ENCODE measurements at regions not wholly inside any gene's neighbourhood (a gene's known extent, or its start where the extent isn't known, plus 50 kb on each side); places are given as distances from the start of the nearest gene placed in this dataset.

- H3K9me1 ChIP-seq (replicated peaks; ENCODE audit: control insufficient read depth, extremely low read depth, insufficient read depth, low read length): no peaks in the 10 kb centered on the region
- ChIA-PET POLR2A (no interaction called here), CTCF (no interaction called here)
- dilution Hi-C loops (cut with MboI; ENCODE audit: extremely low pct_ligation_motif_present, low sequenced_read_pairs): no loop called here
- H2AFZ ChIP-seq (ENCODE audit: low read depth, low read length): no peak overlapping the region
- no peak overlapping the region for H3K4me2 ChIP-seq (ENCODE audit: insufficient read depth, low read length)
- no peaks in the 10 kb centered on the region for H3K4me1 ChIP-seq (ENCODE audit: control insufficient read depth, extremely low read depth, insufficient read depth, low read length)
- H3K9me3 ChIP-seq (replicated peaks; ENCODE audit: control insufficient read depth, insufficient read depth, low read length): no peaks in the 10 kb centered on the region
- BruUV-seq (replicated peaks): no TSS peak
- no peaks in the 10 kb centered on the region for H3K27me3 ChIP-seq (ENCODE audit: control insufficient read depth in 2 of 2, insufficient read depth in 2 of 2, low read length in 2 of 2)
- H3K9ac ChIP-seq (replicated peaks; ENCODE audit: extremely low read depth, insufficient read depth, low read length): no peak overlapping the region
- H4K20me1 ChIP-seq (replicated peaks; ENCODE audit: control insufficient read depth, extremely low read depth, insufficient read depth, low read length): no peaks in the 10 kb centered on the region
- H3K27ac ChIP-seq (ENCODE audit: insufficient read depth, low read depth, low read length): no peak overlapping the region
- intact Hi-C loops (cut with micrococcal nuclease): no loop called here
- no peak overlapping the region for H3K4me3 ChIP-seq (replicated peaks in 1 of 3; ENCODE audit: insufficient read depth in 1 of 3, low read depth in 1 of 3, low read length in 3 of 3)
- FAIRE-seq: no peak
- H3K36me3 ChIP-seq (ENCODE audit: control insufficient read depth in 2 of 2, extremely low read depth in 1 of 2, insufficient read depth in 2 of 2, low read length in 2 of 2): no peaks in the 10 kb centered on the region
- no peak for TF ChIP-seq POLR2AphosphoS5 (IDR thresholded peaks at IDR 0.05; ENCODE audit: insufficient read depth, low read depth, low read length)
- no peak for TF ChIP-seq EZH2 (IDR thresholded peaks at IDR 0.05; ENCODE audit: borderline replicate concordance, low read depth, low read length, severe bottlenecking)
- TF ChIP-seq CTCF (IDR thresholded peaks at IDR 0.05; ENCODE audit: extremely low read depth in 1 of 2, insufficient read depth in 1 of 2, low read depth in 1 of 2, low read length in 2 of 2): no peak
- no peak for TF ChIP-seq JUN (IDR thresholded peaks at IDR 0.05; ENCODE audit: borderline replicate concordance, insufficient read depth, insufficient read length, low read depth)
- TF ChIP-seq FOS (IDR thresholded peaks at IDR 0.05; ENCODE audit: borderline replicate concordance, insufficient read depth, low read length): no peak
- TF ChIP-seq POLR2A (IDR thresholded peaks at IDR 0.05; ENCODE audit: low read depth, low read length): no peak
- TF ChIP-seq MYC (IDR thresholded peaks at IDR 0.05; ENCODE audit: low read depth, low read length): no peak
- no peak for TF ChIP-seq MAX (IDR thresholded peaks at IDR 0.05; ENCODE audit: insufficient read depth, insufficient read length)
- TF ChIP-seq GATA2 (IDR thresholded peaks at IDR 0.05; ENCODE audit: insufficient read depth, insufficient read length, low read depth, low read length): no peak
- no peak for DNase-seq (ENCODE audit: low read depth, low spot score)
- H3K79me2 ChIP-seq (ENCODE audit: control insufficient read depth, insufficient read depth, low read length): no peaks in the 10 kb centered on the region
These were observed 204.4 kb upstream of the THBS1 start for GRCh38 chr15:39376371-39376909.

Data from endothelial cell of umbilical vein (primary cell).